Stomach smooth muscle (tissue), 2 donors: ENCODE measurements at regions not wholly inside any gene's neighbourhood (a gene's known extent, or its start where the extent isn't known, plus 50 kb on each side); places are given as distances from the start of the nearest gene placed in this dataset.
A peak's percentile ranks its signal among the peaks of the same experiment; 100 is the strongest.

Experiments
- H3K27ac ChIP-seq: one replicate; pipeline ENCODE4 v1.7.0; 2013; ENCODE audit warnings: mild to moderate bottlenecking, low read length, inconsistent platforms
- H3K27me3 ChIP-seq, 2 donors: one replicate each; pipeline ENCODE4 v1.7.0; 2013; ENCODE audit warnings: low read length in 2 of 2; ENCODE audit not compliant: insufficient read depth in 2 of 2, control insufficient read depth in 1 of 2
- H3K36me3 ChIP-seq, 2 donors: one replicate each; pipeline ENCODE4 v1.7.0; 2013; ENCODE audit warnings: low read length in 2 of 2; ENCODE audit not compliant: control insufficient read depth in 2 of 2, insufficient read depth in 2 of 2
- H3K4me1 ChIP-seq: one replicate; pipeline ENCODE4 v1.7.0; 2013; ENCODE audit warnings: low read length; ENCODE audit not compliant: control insufficient read depth, insufficient read depth
- H3K4me3 ChIP-seq, 2 donors: one replicate each; pipeline ENCODE4 v1.7.0; 2013; ENCODE audit warnings: low read length in 2 of 2
- H3K9ac ChIP-seq, 2 donors: one replicate each; pipeline ENCODE4 v1.7.0; 2013; ENCODE audit warnings: low read length in 2 of 2, mild to moderate bottlenecking in 1 of 2
- H3K9me3 ChIP-seq, 2 donors: one replicate each; pipeline ENCODE4 v1.7.0; 2013; ENCODE audit warnings: low read length in 2 of 2; ENCODE audit not compliant: control insufficient read depth in 2 of 2
- donor health status: healthy.
- donor health status: Pancreatic carcinoma.

- Histone ChIP-seq H3K4me3 (no peak overlapping the region), H3K36me3 (no peaks in the 10 kb centered on the region), H3K9ac (no peak overlapping the region), H3K27me3 (peaks cover 0 to 4% of the 10 kb centered on the region in 2 donors), H3K27ac (no peak overlapping the region), H3K9me3 (no peaks in the 10 kb centered on the region), H3K4me1 (no peaks in the 10 kb centered on the region)
Measured at GRCh38 chr6:110033101-110033500, 55.0 kb downstream of the GPR6 start.

- no peaks in the 10 kb centered on the region for H3K4me1 ChIP-seq
- H3K4me3 ChIP-seq, result no peak overlapping the region
- no peak overlapping the region for H3K27ac ChIP-seq
- H3K27me3 ChIP-seq, result peaks cover 0 to 4% of the 10 kb centered on the region in 2 donors
- no peaks in the 10 kb centered on the region for H3K36me3 ChIP-seq
- H3K9ac ChIP-seq, result no peak overlapping the region
- H3K9me3 ChIP-seq, result no peaks in the 10 kb centered on the region
Measured at GRCh38 chr6:110033749-110034666, 55.9 kb downstream of the GPR6 start.

DNA sequence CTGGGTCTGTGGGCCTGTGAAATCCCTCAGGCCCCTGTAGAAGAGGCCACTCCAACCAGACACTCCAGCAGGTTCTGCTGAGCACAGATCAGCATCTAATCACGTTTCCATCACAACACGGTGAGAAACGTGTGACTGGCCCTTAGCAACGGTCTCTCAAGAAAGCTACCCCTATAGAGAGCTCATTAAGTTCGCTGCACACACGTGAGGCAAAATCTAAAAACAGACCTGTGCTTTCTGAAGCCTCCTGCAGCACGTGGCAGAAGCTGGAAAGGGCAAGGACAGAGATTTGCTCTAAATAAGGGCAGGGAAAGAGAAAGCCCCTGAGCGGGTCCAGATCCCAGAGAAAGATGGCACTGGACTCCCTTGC is 56.5 kb downstream of the GPR6 start:
- Histone ChIP-seq H3K4me3 (no peak overlapping the region), H3K9me3 (no peaks in the 10 kb centered on the region), H3K4me1 (no peaks in the 10 kb centered on the region), H3K27me3 (peaks cover 0 to 4% of the 10 kb centered on the region in 2 donors), H3K27ac (no peak overlapping the region), H3K36me3 (no peaks in the 10 kb centered on the region), H3K9ac (no peak overlapping the region)

DNA sequence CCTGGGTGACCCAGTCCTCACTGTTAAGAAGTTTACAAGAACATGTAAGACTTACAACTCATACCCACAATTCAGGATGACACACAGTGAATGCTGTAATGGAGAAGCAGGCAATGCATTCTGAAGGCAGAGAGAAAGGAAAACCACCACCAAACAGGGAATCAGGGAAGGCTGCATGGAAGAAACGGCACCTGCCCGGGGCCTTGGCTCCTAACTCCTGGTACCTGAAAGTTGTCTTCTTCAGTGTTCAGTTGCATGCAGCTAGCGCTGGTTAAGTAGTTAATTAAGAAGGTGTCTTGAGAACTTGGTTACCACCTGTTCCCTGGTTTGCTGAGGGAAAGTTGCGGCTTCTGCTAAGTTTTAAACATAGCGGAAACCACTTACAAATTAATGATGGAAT is 57.2 kb downstream of the GPR6 start:
- H3K27me3 ChIP-seq, result peaks cover 0 to 4% of the 10 kb centered on the region in 2 donors

GRCh38 chr6:110036408-110037302 is 58.5 kb downstream of the GPR6 start:
- Histone ChIP-seq H3K36me3 (no peaks in the 10 kb centered on the region), H3K4me1 (peaks cover 2% of the 10 kb centered on the region), H3K4me3 (no peak overlapping the region), H3K27me3 (peaks cover 0 to 4% of the 10 kb centered on the region in 2 donors), H3K9ac (no peak overlapping the region), H3K27ac (no peak overlapping the region), H3K9me3 (no peaks in the 10 kb centered on the region)

More for the DNA sequence above, 57.2 kb downstream of the GPR6 start:
- Histone ChIP-seq H3K36me3 (no peaks in the 10 kb centered on the region), H3K4me3 (no peak overlapping the region), H3K9ac (no peak overlapping the region), H3K4me1 (peaks cover 2% of the 10 kb centered on the region), H3K27ac (no peak overlapping the region), H3K9me3 (no peaks in the 10 kb centered on the region)

DNA sequence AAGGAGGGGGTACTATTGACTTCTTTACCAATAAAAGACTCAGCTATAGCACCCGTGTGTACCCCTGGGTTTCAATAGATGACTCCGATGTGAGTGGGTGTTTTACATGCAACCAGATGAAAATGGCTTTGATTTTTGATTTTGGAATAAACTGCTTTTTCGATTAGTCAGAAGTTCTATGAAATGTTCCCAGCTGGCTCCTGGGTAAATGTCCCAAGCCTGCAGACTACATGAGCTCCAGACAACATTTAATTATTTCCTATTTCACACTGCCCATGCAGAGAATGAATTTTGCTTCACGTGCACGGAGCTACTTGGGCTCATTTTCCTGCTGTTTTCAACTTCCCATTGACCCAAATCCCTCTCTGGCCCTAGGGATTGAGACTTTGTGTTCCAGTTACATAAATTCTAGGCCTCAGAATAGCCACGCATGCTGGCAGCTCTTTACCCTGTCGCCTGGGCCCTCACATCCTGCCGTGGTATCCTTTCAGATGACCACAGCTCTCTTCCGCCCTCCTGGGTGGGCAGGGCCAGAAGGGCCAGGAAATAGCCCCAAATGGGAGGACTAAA is 59.7 kb downstream of the GPR6 start:
- no peak overlapping the region for H3K27ac ChIP-seq
- H3K9me3 ChIP-seq, result no peaks in the 10 kb centered on the region
- peaks cover 2% of the 10 kb centered on the region for H3K4me1 ChIP-seq
- peaks cover 0 to 4% of the 10 kb centered on the region in 2 donors for H3K27me3 ChIP-seq
- no peak overlapping the region for H3K9ac ChIP-seq
- no peak overlapping the region for H3K4me3 ChIP-seq
- no peaks in the 10 kb centered on the region for H3K36me3 ChIP-seq

GRCh38 chr6:110039364-110039980 is 61.4 kb downstream of the GPR6 start:
- Histone ChIP-seq H3K27me3 (peaks cover 0 to 4% of the 10 kb centered on the region in 2 donors), H3K4me1 (peaks cover 2% of the 10 kb centered on the region), H3K9me3 (no peaks in the 10 kb centered on the region), H3K9ac (no peak overlapping the region), H3K27ac (no peak overlapping the region), H3K4me3 (peak overlapping the region; percentile 36 to 57), H3K36me3 (no peaks in the 10 kb centered on the region)

DNA sequence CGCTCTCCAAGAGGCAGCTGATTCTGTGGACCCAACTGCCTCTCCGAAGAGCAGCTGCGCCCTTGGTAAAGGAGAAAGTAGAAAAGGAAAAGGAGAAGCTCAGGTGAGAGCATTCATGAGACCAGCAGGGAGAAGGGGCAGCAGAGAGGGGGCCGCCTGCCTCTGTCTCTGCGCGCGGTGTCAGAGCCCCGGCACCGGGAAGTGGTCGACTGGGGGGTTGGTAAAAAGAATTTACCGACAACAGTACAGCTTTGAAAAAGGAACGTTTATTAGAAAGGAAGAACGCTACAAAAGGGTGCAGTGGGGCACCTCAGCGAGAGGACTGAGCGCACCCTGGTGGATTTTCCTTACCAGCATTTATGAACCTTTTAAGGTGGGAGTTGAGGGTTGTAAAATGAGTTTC is 61.9 kb downstream of the GPR6 start:
- peak overlapping the region; percentile 36 to 57 for H3K4me3 ChIP-seq
- H3K9ac ChIP-seq, result no peak overlapping the region
- no peaks in the 10 kb centered on the region for H3K27me3 ChIP-seq
- peaks cover 2% of the 10 kb centered on the region for H3K4me1 ChIP-seq
- H3K9me3 ChIP-seq, result no peaks in the 10 kb centered on the region
- H3K27ac ChIP-seq, result no peak overlapping the region
- H3K36me3 ChIP-seq, result no peaks in the 10 kb centered on the region

- no peak overlapping the region for H3K9ac ChIP-seq
- no peaks in the 10 kb centered on the region for H3K27me3 ChIP-seq
- H3K9me3 ChIP-seq, result peaks cover 0 to under 1% of the 10 kb centered on the region in 2 donors
- H3K27ac ChIP-seq, result no peak overlapping the region
- no peak overlapping the region for H3K4me3 ChIP-seq
- H3K36me3 ChIP-seq, result no peaks in the 10 kb centered on the region
- H3K4me1 ChIP-seq, result peaks cover 2% of the 10 kb centered on the region
Measured at GRCh38 chr6:110040716-110041115, 62.6 kb downstream of the GPR6 start.

DNA sequence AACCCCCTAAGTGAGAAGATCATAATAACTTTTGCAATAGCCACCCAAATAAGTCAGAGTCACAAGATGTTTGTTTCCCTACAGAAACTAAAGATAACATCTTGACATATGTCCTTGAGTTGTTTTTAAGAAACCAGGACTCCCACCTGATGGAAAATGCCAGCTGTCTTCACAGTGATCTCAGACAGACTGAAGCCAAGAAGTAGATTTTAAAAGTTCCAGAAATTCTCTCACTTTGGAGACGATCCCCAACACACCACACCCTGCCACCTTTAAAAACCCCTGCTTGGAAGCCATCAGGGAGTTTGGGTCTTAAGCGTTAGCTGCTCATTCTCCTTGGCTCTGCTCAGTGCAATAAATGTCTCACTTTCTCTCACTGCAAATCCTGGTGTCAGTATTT is 63.0 kb downstream of the GPR6 start:
- no peak overlapping the region for H3K9ac ChIP-seq
- H3K27ac ChIP-seq, result no peak overlapping the region
- H3K4me1 ChIP-seq, result peaks cover 2% of the 10 kb centered on the region
- no peak overlapping the region for H3K4me3 ChIP-seq
- H3K36me3 ChIP-seq, result no peaks in the 10 kb centered on the region
- H3K9me3 ChIP-seq, result peaks cover 0 to 2% of the 10 kb centered on the region in 2 donors
- H3K27me3 ChIP-seq, result no peaks in the 10 kb centered on the region
